AG08395 (cell line): ENCODE measurements at regions not wholly inside any gene's neighbourhood (a gene's known extent, or its start where the extent isn't known, plus 50 kb on each side); places are given as distances from the start of the nearest gene placed in this dataset.
"Not testable (repeated sequence)": the region's sequence is repeated elsewhere in the genome, so short reads cannot be mapped to it uniquely, and the experiment has no call there.

Source experiments
- DNase-seq: peaks from one replicate; pipeline ENCODE4 v3.0.0; 2012; ENCODE audit warnings: mixed read lengths, low spot score

GRCh38 chrX:131595120-131595519, 51.2 kb downstream of the OR13H1 start:
- no peak for DNase-seq

GRCh38 chrX:131607792-131608369, 64.0 kb downstream of the OR13H1 start:
- DNase-seq: no peak

GRCh38 chrX:131609480-131609879, 65.6 kb downstream of the OR13H1 start:
- DNase-seq: no peak

GRCh38 chrX:131613260-131613659, 69.4 kb downstream of the OR13H1 start:
- no peak for DNase-seq

- no peak for DNase-seq
Measured at GRCh38 chrX:131614241-131614640, 70.4 kb downstream of the OR13H1 start.

- no peak for DNase-seq
Measured at GRCh38 chrX:131617182-131617581, 73.3 kb downstream of the OR13H1 start.

- DNase-seq: no peak
Measured at GRCh38 chrX:131621650-131622049, 77.8 kb downstream of the OR13H1 start.

GRCh38 chrX:131626681-131627296, 82.9 kb downstream of the OR13H1 start:
- no peak for DNase-seq

GRCh38 chrX:131630534-131630933, 86.7 kb downstream of the OR13H1 start:
- DNase-seq: no peak

- peak; percentile 63 for DNase-seq
Measured at GRCh38 chrX:131633285-131633917, 89.5 kb downstream of the OR13H1 start.

GRCh38 chrX:131634900-131635299, 91.0 kb downstream of the OR13H1 start:
- no peak for DNase-seq

- DNase-seq: no peak
Measured at GRCh38 chrX:131646106-131646505, 102.2 kb downstream of the OR13H1 start.

GRCh38 chrX:131649741-131650140, 105.9 kb downstream of the OR13H1 start:
- no peak for DNase-seq

GRCh38 chrX:131650637-131651410, 107.0 kb downstream of the OR13H1 start:
- DNase-seq: no peak

GRCh38 chrX:131663726-131664125, 119.9 kb downstream of the OR13H1 start:
- DNase-seq: not testable (repeated sequence)

GRCh38 chrX:131671735-131672134, 127.9 kb downstream of the OR13H1 start:
- DNase-seq: no peak

GRCh38 chrX:131675596-131676194, 131.8 kb downstream of the OR13H1 start:
- peak; percentile 17 for DNase-seq

GRCh38 chrX:131677655-131678628, 134.1 kb downstream of the OR13H1 start:
- peak; percentile 68 for DNase-seq

GRCh38 chrX:131682735-131683134, 138.9 kb downstream of the OR13H1 start:
- not testable (repeated sequence) for DNase-seq

GRCh38 chrX:131693359-131693758, 149.5 kb downstream of the OR13H1 start:
- DNase-seq: no peak

GRCh38 chrX:131696989-131697388, 153.1 kb downstream of the OR13H1 start:
- DNase-seq: not testable (repeated sequence)
